ENCODE measurements at regions not wholly inside any gene's neighbourhood (a gene's known extent, or its start where the extent isn't known, plus 50 kb on each side); places are given as distances from the start of the nearest gene placed in this dataset.

GRCh38 chr18:77761332-77761731 is 511.7 kb downstream of the GALR1 start:
- no peak for DNase-seq (ENCODE audit: low spot score)

- DNase-seq (ENCODE audit: low spot score): no peak
Observed at GRCh38 chr18:77762014-77762413, 512.4 kb downstream of the GALR1 start.

- no peak for DNase-seq (ENCODE audit: low spot score)
Observed at GRCh38 chr18:77762642-77763041, 513.0 kb downstream of the GALR1 start.

GRCh38 chr18:77763530-77764145 is 514.0 kb downstream of the GALR1 start:
- DNase-seq (ENCODE audit: low spot score): no peak

GRCh38 chr18:77765468-77765867 is 515.8 kb downstream of the GALR1 start:
- no peak for DNase-seq (ENCODE audit: low spot score)

GRCh38 chr18:77766421-77766820 is 516.8 kb downstream of the GALR1 start:
- no peak for DNase-seq (ENCODE audit: low spot score)

- no peak for DNase-seq (ENCODE audit: low spot score)
Observed at GRCh38 chr18:77772177-77772576, 522.5 kb downstream of the GALR1 start.

GRCh38 chr18:77776104-77776503 is 526.5 kb downstream of the GALR1 start:
- DNase-seq (ENCODE audit: low spot score): no peak

GRCh38 chr18:77777163-77777562 is 527.5 kb downstream of the GALR1 start:
- no peak for DNase-seq (ENCODE audit: low spot score)

- no peak for DNase-seq (ENCODE audit: low spot score)
Observed at GRCh38 chr18:77784759-77785379, 535.2 kb downstream of the GALR1 start.

- no peak for DNase-seq (ENCODE audit: low spot score)
Observed at GRCh38 chr18:77785415-77785975, 535.8 kb downstream of the GALR1 start.

- DNase-seq (ENCODE audit: low spot score): no peak
Observed at GRCh38 chr18:77803024-77803423, 553.4 kb downstream of the GALR1 start.

- DNase-seq (ENCODE audit: low spot score): no peak
Observed at GRCh38 chr18:77804382-77804781, 554.7 kb downstream of the GALR1 start.

GRCh38 chr18:77807650-77808049 is 558.0 kb downstream of the GALR1 start:
- no peak for DNase-seq (ENCODE audit: low spot score)

GRCh38 chr18:77811503-77811902 is 561.9 kb downstream of the GALR1 start:
- no peak for DNase-seq (ENCODE audit: low spot score)

GRCh38 chr18:77815666-77816338 is 566.2 kb downstream of the GALR1 start:
- DNase-seq (ENCODE audit: low spot score): no peak

GRCh38 chr18:77818328-77818727 is 568.7 kb downstream of the GALR1 start:
- no peak for DNase-seq (ENCODE audit: low spot score)

- no peak for DNase-seq (ENCODE audit: low spot score)
Observed at GRCh38 chr18:77820472-77820871, 570.8 kb downstream of the GALR1 start.

- no peak for DNase-seq (ENCODE audit: low spot score)
Observed at GRCh38 chr18:77821892-77822291, 572.2 kb downstream of the GALR1 start.

- DNase-seq (ENCODE audit: low spot score): no peak
Observed at GRCh38 chr18:77822632-77823031, 573.0 kb downstream of the GALR1 start.

GRCh38 chr18:77833807-77834206 is 584.2 kb downstream of the GALR1 start:
- DNase-seq (ENCODE audit: low spot score): no peak

GRCh38 chr18:77851802-77852201 is 602.2 kb downstream of the GALR1 start:
- no peak for DNase-seq (ENCODE audit: low spot score)

GRCh38 chr18:77853859-77854258 is 604.2 kb downstream of the GALR1 start:
- DNase-seq (ENCODE audit: low spot score): no peak

All from D341Med (cell line).